Left lobe of liver (tissue), 2 donors: ENCODE measurements at regions not wholly inside any gene's neighbourhood (a gene's known extent, or its start where the extent isn't known, plus 50 kb on each side); places are given as distances from the start of the nearest gene placed in this dataset.

Experiments used
- ATAC-seq: fragments of 200-7000 bp; cut with Tn5 transposase; one replicate; pipeline ENCODE4 v1.9.1; 2020; ENCODE audit warnings: mild to moderate bottlenecking, moderate library complexity
- DNase-seq: peaks from one replicate; pipeline ENCODE4 v3.0.0-alpha.2; 2020; ENCODE audit warnings: low spot score
- donor health status: DM: no; HTN: no; CAD: no; lungs with moderate emphysema.
- donor health status: DM: no; HTN: yes; CAD: no.

DNA sequence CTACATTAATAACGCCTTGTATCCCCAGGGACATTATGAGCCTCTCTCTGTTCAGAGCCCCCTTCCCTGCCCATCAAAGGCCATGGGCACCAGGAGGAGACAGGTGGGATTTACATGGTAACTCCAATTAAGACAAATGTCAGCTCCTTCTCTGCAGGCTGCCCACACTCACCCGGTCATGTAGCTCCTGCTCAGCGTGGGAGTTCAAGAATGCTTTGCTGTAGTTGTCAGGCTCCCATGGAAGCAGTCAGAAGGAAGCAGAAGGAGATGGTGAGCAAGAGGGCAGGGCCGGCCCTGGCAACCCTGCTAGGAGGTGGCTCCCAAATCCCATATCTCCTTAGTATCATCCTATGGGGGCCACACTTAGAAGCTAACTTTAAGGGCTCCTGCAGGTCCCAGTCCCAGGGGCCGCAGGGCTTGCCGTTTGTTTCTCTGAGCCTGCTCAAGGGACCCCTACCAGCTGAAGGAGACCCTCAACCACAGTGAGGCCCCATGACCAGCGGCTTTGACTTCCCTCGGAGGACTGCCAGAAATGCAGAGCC lies 218.4 kb upstream of the TLE3 start:
- ATAC-seq (no peak), DNase-seq (no peak)

DNA sequence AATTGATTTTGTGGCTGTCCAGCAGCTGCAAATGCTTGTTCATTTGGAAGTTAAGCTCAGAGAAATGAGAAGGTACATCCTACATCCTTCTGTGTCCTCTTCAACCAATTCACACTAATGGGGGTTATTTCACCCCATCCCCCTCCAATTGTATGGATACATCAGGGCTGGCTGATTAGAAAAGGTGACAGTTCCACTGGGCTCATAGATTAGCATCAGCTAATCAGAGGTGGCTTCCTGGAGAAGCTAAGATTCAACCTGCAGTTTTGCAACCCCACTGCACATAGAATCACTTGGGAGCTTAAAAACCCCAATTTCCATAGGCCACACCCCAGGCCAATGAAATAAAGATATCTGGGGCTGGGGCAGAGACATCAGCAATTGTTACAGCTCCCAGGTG lies 217.7 kb upstream of the TLE3 start:
- ATAC-seq (no peak), DNase-seq (no peak)

DNA sequence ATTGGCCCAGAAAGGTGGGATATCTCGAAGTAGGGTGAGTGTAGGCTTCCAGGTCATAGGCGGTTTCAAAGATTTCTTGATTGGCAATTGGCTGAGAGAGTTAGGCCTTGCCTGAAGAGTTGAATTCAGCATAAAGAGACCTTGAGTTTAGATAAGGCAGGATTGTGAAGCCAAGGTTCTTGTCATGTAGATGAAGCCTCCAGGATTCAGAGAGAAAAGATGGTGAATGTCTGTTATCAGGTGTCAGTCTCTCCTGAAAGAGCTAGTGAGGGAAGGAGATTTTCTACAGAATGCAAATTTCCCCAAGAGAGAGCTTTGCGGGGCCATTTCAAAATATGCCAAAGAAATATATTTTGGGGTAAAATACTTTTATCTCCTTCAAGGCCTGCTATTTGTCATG lies 217.0 kb upstream of the TLE3 start:
- ATAC-seq (no peak), DNase-seq (no peak)

DNA sequence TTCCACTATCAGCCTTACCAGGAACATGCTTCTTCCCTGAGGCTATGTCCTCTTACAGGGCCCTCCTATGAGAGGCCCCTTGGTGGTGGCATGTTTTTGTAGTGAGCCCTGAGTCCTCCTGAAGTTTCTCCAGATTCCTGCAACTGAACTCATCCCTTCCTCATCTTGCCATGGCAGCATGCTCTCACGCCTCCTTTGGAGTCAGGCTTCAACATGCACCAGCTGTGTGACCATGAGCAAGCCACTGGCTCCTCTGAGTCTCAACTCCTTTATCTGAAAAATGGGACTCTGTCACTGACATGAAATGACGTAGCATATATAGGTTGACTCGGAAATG lies 216.3 kb upstream of the TLE3 start:
- ATAC-seq (no peak), DNase-seq (no peak)

DNA sequence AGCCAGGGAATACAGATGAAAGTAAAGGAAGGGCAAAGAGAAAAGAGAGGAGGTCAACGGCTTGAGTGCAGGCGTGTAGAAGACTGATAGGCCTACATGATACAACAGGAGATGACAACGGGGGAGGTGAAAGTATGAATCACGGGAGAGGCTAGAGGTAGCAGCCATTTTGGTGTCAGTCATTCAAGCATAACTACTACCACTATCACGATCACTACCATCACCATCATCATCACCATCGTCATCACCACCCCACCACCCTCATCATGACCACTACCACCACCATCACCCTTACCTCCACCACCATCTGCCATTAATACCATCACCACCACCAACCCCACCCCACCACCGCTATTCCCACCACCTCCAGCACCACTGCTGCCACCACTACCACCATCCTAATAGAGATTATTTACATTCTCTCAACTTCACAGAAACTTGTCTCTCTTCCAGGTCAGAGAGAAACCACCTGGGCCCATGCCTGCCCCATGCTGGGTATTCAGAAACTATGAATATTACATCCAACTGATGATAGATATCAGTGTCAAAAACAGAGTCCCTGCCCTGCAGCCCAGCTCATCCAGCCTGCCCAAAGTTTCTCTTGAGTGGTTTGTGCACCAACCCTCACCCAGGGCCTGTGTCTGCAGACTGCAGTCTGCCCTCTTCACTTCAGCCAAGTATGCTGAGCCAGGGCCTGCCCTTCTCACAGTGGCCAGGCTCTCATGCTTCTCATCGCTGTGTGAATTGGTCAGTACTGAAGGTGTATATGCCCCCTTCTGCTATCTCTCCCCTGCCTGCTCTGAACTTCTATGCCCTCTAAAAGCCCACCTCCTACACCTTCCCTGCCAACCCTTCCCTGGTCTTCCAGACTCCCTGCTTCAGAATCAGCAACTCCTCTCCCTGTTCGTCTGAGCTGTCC lies 215.6 kb upstream of the TLE3 start:
- ATAC-seq (no peak), DNase-seq (no peak)

DNA sequence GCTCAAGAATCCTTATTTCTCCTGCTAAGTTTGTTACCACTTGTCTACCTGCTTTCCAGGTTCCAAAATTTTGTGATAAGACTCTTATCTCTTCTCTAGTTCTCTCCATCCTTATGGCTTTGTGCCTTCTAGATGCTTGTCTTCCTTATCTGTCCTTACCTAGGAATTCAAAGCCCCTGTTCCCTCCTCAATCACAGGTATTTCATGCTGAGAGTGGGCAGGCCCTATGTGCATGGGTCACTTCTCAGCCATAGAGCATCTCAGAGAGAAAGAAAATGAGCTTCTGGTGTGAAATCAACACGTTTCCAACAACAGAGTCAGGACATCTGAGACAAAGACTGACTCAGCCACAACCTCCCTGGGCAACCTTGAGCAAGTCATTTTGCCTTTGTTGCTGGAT lies 214.1 kb upstream of the TLE3 start:
- DNase-seq (no peak), ATAC-seq (no peak)

DNA sequence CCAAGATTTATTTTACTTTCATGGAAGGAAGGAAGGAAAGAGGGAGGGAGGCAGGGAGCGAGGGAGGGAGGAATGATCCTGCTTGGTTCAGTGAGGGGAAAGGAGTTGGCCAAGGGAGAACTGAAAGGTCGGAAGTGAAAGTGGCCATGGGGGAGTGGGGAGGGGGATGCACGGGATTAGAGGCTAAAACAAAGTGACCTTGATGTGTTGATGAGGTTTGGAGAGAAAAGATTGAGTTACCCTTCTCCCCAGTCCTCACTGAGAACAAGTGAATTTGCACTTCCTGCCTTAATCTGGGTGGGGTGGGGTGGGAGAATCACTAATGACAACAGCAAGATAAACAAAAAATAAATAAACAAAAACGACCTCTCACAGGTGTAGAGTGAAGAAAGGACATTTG lies 212.0 kb upstream of the TLE3 start:
- no peak for DNase-seq
- ATAC-seq = no peak

DNA sequence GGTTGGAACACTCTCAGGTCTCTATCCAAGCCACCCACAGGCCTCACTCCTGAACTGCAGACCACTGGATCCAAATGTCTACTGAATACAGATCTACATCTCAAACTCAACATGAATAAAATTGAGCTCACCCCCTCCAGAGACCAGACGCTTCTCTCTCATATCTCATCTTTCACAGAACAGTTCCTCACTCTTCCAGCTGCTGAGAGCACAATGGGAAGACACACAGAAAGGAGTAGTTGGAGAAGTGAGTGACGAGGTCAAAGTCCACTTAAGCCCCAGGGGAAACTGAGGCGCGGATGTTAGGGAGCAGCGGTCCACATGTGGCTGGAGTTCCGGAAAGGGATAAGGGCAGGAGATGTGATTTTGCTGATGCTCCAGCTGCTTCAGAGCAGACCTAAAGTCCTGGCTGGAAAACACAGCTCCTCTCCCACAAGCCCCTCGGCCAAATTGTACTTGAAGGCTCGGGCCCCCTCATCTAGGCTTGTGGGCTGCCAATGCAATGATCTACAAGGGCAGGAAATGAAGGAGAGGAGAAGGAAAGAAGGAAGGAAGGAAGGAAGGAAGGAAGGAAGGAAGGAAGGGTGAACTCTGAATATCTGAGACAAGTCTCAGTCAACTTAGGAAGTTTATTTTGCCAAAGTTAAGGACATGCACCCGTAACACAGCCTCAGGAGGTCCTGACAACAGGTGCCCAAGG lies 211.2 kb upstream of the TLE3 start:
- no peak for DNase-seq
- no peak for ATAC-seq

DNA sequence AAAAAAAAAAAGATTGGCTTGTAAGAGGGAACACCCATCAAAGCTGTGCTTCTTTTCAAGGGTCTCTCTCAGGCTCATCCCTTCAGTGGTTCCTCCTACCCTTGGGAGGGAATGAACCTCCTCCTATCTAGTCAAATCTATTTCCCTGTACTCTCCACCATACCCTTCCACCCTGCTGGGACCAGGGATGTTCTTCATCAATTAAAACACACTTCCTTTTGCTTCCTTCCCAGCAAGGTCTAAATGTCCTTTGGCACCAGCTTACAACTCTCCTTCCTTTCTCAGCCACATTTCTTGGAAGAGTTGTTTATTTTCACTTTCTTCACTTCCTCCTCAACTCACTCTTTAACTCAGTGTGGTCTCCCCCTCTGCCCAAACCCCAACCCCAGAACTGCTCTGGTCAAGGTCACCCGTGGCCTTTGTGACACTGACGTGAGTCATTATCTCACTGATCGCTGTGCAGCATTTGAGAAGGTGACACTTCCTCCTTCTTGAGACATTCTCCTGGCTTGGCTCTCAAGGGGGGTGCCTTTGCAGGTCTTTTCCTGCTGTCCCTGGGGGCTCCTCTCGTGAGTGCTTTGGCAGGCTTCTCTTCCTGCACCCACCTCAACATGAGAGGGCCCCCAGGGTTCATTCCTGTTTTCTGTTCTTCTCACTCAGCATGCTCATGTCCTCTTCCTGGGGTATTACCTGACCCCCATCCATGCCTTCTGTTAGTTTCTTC lies 210.5 kb upstream of the TLE3 start:
- no peak for DNase-seq
- no peak for ATAC-seq

DNA sequence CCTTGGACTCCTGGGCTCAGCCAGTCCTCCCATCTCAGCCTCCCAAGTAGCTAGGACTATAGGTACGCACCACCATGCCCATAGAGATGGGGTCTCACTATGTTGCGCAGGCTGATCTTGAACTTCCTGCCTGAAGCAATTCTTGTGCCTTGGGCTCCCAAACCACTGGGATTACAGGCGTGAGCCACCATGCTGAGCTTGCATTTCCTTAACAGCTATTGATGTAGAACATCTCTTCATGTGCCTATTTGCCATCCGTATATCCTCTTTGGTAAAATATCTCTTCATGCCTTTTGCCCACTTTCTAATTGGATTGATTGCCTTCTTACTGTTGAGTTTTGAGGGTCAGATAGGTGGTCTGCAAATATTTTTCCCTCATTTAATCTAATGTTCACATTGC lies 208.9 kb upstream of the TLE3 start:
- ATAC-seq (no peak), DNase-seq (no peak)

DNA sequence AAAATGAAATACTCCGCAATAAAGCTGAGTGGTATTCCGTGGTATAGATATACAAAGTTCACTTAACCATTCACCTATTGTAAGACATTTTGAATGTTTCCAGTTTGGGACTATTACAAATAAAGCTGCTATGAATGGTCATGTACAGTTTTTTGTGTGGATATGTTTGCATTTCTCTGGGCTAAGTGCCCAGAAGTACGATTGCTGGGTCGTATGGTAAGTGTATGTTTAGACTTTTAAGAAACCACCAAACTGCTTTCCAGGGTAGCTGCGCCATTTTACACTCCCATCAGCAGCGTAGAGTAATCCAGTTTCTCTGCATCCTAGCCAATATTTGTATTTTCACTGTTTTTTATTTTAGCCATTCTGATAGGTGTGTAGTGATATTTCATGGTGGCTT lies 208.4 kb upstream of the TLE3 start:
- ATAC-seq (no peak), DNase-seq (no peak)

DNA sequence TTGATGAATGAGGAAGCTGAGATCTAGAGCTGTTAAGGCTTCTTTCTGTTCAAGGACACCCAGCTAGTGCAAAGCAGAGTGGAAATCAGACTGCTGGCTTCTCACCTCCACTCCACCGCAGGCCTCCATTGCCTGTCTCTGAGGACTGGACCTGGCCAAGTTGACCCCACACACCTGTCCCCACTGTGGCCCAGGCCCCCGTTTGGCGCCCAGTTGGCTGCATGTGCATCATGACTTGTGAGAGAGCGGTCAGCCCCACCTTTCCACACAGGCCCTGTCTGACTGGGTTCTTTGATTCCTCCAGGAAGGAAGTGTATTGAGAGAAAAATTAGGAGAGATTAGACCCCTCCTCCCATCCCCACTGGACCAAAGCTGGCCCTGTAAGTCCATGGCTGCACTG lies 206.3 kb upstream of the TLE3 start:
- no peak for ATAC-seq
- DNase-seq = peak; percentile 40

DNA sequence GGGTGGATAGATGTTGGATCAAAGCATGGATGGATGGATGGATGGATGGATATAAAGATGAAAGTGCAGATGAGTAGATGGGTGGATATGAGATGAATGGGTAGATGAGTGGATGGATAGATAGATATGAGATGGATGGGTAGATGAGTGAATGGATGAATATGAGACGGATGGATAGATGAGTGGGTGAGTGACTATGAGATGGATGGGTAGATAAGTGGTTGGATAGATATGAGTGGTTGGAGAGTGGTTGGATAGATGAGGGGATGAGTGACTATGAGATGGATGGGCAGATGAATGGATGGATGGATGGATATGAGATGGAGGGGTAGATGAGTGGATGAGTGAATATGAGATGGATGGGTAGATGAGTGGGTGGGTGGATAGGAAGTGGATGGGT lies 204.6 kb upstream of the TLE3 start:
- DNase-seq = no peak
- ATAC-seq = no peak

DNA sequence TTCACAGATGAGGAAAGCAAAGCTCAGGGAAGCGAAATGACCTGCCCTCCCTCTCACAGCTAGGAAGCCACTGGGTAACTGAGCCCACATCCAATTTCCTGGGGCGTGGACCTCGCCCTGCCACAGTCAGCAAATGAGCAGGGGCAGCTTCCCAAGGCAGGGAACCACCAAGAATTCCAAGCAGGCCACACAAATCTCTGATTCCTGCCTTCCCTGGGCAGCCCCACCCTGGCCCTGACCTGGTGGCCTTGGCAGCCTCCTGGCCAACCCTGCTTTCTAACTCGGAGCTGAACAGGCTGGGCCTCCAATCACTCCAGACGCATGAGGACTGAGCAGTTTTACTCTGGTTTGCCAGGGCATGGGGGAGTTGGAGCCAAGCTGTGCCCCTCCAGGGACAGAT lies 203.7 kb upstream of the TLE3 start:
- DNase-seq (peak; percentile 26), ATAC-seq (no peak)

DNA sequence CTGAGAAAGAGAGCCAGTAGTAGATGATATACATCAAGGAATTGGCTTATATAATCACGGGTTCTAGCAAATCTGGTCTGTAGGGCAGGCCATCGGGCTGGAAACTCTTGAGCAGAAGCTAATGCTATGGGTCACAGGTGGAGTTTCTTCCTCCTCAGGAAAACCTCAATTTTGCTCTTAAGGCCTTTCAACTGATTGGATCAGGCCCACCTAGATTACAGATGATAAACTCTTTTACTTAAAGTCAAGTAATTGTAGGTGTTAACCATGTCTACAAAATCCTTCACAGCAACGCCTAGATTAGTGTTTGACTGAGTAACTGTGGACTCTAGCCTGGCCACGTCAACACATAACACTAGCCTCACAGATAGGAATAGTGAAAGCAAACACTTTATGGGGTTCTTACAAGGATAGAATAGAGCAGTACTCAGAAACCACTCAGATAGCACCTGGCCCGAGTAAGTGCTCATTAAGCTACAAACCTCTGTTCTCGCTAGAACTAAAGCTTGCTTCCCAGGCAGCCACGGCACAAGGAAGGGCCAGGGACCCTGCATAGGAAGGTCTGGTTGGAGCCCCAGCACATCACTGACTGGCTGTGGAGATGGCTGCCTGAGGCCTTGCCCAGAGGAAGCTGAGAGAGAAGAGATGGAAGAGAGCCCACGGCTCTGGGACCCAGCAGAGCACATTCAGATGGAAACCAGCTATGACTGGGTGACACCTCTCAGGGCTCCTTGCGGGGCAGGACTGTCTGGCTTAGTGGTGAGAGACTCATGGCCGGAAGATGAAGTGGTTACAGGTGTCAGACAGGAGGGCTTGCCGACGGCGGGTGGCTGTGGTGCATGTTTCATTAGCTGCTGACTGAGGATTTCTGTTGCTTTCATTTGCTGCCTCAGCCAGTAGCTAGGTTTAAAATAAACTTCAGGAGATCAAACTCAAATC lies 202.5 kb upstream of the TLE3 start:
- no peak for DNase-seq
- ATAC-seq = peak; percentile 55

DNA sequence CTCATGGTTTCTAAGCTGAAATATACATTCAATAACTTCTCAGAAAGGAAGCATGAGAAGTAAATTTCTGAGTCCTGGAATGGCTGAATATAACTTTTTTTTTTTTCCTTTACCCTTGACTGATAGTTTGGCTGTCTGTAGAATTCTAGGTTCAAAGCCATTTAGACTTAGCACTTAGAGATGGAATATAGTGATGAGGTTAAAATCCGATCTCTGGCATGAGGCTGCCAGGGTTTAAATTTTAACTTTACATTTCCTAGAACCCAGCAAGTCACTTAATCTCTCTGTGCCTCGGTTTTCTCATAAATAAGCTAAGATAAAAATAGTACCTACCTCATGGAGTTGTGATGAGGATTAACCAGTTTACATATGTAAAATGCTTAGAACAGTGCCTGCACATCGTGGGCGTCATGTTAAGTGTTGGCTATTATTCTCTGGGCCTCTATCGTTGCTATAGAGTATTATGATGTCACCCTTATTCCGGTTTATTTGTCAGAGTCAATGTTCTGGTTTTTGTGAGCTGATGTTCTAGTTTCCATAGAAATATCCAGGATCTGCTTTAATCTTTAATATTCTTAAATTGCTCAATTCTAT lies 199.8 kb upstream of the TLE3 start:
- ATAC-seq (peak; percentile 67), DNase-seq (no peak)

DNA sequence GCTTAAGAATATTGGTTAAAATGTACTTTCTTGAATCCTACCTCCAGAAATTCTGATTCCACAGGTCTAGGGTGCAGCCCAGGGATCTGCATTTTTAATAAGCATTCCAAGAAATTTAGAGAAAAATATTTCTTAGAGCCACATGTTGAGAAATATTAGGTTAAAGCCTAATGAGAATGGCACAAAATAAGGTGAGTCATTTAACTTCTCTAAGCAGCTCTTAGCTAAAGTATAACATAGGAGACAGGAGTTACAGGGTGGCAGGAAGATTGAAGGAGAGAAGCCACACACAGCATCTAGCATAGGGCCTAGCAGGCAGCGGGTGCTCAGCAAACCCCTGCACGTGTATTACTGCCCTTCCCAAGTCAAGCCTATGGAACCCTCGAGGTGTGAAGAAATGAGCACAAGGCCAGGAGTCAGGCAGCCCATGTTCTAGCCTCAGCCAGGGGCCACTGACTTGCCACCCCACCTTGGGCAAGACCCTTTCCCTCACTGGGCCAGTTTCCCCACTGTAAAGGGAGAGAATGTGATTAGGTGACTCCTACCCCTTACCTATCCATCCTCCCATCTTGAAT lies 197.1 kb upstream of the TLE3 start:
- DNase-seq (peak; percentile 27), ATAC-seq (no peak)

DNA sequence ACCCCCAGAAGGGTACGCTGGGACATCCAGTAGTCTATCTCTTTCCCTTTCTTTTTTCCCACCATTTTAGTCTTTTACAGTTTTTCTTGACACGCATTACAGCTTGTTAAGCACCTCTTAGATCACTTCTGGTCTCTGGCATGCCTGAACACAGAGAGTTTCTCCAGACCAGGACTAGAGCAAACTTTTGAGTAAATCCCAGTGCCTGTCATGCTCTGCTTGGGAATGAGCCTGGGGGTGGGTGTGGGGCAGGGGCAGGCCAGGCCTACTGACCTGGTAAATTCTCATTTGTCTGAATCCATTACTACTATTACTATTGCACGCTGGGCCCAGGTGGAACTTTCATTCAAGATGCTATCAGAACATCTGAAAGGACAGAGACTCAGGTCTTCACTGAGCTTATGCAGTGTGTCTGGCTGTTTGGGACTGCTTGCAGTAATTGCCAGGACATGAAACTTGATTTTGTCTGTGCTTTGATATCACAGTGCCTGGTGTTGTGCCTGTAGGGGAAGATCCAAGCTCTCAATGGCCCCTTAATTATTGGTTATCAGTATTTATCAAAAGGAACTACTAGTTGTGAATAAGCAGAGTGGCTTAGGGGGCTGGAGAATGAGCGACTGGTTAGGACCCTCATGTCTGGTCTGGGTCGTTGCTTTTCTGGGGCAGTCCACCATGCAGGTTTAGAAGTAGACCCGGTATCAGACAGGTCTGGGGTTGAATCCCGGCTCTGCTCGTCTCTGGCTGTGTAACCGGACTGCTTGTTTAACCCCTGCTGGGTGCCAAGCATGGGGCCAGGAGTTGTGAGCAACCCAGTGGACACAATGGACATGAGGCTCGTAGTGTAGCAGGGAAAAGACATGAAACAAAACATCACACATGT lies 196.1 kb upstream of the TLE3 start:
- peak; percentile 26 for DNase-seq
- ATAC-seq = no peak

DNA sequence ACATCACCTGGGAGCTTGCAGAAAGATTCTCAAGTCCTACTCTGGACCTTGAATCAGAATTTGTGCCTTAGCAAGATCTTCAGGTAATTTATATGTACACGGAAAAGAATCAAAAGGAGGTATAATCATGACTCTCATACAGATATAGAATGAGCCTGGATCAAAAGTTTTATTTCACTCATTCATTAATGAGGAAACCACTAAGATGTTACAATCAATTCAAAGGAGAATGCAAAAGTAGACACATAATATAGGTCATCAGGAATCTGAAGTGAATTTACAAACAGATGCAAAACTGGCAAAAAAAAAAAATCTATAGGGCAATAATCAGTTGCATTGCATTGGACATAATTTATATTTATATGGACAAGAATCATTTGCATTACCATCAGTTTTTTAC lies 195.4 kb upstream of the TLE3 start:
- no peak for DNase-seq
- no peak for ATAC-seq
